Myocyte (in vitro differentiated cells): ENCODE measurements at regions not wholly inside any gene's neighbourhood (a gene's known extent, or its start where the extent isn't known, plus 50 kb on each side); places are given as distances from the start of the nearest gene placed in this dataset.

Source experiments
- DNase-seq: peaks from one replicate; pipeline ENCODE4 v3.0.0-alpha.2; 2012; ENCODE audit warnings: low read depth

DNA sequence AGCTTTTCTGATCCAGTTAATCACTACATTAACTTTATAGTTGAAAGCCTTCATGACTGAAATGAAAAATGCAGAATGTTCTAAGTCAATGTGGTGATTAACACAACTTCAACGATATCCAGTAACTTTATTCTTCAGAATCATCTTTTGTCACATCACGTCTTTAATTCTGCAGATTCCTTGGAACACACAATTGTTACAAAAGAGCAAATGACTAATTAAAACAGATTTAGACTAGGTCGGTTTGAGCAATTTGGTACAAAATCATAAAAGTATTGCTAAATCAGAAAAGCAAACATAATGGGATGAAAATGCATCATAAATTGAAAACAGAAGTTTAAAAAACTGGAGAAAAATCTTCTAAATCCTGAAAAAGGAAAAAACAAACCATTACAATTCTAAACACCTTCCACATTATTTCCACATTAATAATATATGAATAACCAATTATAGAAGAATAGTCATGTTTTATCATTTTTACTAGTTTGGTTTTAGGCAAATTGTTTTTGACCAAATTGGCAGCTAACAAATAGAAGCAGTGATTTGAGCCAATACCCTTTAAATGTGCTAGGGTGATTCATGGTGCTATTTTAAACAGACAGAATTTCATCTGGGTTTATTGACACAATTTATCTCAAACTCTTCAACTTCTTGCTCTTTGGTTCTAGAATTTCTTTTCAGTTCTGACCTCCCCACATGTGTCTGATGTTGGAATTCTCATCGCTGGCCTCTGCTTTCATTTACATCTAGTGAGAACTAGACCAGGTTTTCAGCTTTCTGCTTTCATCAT lies 468.1 kb upstream of the PTBP2 start:
- DNase-seq, result no peak

DNA sequence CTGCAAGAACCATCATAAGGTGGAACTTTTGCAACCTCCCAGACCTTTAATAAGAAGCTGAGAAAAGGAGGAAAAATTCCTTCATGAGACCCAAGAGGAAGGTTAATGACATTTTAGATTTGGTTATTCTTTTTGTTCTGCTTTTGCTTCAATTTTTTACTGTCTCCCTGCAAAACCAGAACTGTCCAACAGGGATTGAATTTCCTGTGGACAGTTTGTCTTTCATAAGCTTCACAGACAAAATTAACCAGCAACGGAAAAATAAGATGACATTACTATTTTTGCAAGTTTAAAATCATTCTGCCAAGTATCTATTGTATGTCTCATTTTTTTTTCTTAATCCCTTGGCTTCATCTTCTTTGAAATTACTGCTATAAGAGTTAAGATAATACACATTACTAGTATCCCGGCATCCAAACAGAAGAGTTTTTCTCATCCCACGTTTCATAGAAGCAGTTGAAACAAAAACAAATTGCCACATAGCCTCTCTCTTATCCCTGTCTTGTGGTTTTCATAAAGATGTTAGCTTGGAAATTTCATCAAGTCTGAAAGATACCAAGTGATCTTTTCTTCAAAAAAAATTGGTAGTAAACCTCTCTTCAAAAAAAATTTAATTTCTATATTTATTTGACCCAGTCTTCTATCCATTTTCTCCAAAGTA lies 465.3 kb upstream of the PTBP2 start:
- DNase-seq, result no peak

DNA sequence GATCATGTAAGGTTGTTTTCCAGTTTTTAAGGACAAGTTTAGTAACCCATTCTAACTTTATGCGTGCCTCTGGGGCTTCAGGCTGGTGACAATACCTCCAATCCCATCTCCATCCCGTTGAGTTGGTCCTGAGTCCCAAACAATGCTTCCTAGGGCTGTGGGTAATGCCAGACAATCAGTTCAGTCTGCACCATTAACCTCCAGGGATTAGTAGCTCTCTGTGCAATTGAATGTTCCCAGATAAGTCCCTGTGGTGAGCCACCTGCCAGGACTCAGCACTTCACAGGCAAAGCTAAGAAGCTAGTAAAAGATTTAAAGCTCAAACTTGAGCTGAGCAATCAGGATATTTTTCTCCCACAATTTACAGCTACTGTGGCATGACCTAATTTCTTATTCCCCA lies 462.2 kb upstream of the PTBP2 start:
- DNase-seq, result no peak

DNA sequence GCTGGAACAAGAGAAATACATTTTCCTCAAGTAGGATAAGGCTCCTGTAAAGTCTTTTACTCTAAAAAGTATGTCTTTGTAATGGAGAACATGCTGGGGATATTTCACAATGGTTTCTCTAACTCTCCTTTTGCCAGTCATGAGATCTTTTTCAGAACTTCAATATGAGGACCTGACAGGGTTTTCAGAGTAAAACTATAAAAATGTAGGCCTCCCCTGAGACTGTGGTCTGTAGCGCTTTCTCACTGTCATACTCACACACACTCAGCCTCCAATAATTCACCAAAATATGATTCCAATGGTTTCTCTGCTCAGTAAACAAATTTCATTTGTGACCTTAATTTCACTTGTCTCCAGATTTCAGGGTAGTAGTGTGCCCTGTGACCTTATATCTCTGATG lies 440.1 kb upstream of the PTBP2 start:
- peak; percentile 33 for DNase-seq

DNA sequence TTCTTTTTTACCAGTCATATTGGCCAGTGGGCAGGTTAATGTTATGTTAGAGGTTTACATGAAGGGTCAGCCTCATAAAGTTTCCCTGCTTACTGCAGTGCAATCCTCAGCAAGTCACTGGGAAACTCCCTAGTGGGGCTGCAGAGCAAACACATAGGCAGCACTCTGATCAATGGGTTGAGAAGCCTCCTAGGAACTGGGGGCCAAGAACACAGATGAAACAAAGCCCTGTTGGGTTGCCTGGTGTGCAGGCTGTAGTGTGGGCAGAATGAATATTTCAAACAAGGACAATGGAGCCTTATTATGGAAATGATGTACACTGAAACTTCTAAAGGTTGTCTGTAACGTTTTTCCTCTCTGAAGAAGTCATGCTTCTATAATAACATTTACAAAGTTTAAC lies 431.6 kb upstream of the PTBP2 start:
- no peak for DNase-seq

DNA sequence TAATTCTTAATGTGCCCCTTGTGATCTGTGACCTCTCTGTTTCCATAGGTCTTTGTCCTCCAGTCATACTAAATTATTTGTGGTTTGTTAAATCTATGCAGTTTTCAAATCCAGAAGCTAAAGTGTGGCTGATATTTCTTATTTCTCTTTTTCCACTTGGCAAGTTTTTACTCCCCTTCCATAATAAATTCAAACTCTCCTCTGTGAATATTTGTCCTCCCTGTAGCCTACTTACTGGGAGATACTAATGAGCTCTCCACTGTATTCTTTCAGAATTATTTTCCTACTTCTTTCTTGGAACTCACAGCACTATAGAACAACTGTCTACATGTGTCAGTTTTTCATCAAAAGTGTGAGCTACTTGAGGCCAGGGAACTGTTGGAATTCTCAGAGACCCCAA lies 430.8 kb upstream of the PTBP2 start:
- DNase-seq, result no peak

DNA sequence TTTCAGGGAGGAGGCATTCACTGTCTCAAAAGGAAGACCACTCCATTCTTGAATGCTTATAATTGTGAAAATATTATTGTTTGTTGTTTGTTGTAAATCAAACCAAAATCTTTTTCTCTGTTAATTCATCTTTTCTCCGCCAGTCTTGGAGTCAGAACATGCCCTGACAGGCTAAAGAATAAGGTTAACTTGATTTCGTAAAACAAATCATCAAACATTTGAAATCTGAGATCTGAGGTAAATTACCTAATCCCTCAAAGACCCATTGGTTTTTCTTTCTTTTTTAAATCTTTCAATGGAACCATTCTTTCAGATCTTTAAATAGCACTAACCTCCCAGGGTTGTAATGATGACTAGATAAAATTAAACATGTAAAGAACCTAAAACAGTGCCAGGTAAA lies 430.1 kb upstream of the PTBP2 start:
- no peak for DNase-seq

DNA sequence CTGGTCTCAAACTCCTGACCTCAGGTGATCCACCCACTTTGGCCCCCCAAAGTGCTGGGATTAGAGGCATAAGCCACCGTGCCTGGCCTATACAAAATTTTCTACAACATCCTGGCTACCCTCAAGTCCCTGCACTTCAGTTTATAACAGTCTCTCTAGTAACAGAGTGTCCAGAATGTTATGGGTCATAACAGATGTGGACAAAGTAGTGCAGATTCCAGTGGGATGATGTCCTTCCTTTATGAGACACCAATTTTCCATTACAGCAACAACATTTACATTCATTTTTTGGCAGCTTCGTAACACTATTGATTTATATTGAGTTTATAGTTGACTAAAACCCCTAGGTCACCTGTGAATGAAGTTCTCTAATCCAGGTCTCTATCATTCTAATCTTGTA lies 429.4 kb upstream of the PTBP2 start:
- no peak for DNase-seq

DNA sequence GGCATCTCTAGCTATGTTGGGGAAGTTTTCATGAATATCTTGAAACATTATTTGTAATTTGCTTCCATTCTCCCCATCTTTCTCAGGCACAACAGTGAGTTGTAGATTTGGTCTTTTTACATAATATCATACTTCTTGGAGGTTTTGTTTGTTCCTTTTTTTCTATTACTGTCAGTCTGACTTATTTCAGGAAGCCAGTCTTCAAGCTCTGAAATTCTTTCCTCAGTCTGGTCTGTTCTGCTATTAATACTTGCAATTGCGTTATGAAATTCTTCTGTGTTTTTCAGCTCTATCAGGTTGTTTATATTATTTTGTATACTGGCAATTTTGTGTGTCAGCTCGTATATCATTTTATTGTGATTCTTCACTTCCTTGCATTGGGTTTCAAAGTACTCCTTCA lies 424.6 kb upstream of the PTBP2 start:
- DNase-seq, result no peak

DNA sequence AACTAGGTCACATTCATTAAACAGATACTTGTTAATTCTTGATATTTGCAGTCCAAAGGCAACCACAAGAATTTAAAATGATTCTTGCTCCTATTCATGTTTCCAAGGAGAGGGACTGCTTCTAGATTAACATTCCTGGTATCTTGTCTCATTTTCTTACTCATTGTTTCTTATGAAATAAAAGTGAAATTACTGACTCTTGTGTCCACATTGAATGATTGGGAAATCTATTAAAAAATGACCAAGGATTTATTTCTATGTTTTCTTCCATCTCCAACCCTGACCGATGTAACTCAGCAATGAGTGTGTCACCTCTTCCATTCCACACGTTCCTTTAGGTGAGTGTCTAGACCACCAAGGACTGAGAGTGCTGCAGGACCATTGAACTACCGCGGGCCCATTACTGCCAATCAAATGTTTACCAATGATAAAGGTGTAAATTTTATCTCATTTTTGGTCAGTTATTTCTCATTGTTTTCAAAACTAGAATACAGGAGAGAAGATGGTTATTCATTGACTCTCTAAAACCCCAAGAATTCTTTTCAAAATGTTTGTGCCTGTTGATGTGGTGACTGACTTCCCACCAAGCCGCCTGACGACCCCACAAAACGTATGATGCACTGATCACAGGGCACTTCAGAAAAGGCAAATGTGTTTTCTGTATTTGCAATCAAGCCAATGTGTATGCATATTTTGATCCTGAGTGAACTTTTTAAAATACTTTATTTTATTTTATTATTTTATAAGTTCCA lies 414.6 kb upstream of the PTBP2 start:
- DNase-seq, result peak; percentile 33

DNA sequence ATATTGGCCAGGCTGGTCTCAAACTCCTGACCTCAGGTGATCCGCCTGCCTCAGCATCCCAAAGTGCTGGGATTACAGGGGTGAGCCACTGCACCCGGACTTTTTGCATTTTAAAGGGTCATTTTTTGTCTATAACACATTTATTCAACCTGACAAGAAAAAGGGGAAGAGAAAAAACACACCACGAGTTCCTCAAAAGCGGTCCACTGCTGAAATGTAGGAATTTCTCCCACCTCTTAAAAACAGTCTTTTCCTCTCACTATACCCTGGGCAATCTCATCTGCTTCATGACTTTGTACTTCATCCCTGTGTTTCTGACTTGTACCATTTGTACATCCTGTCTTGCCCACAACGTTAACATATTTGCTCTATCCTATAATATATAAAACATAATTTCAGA lies 413.3 kb upstream of the PTBP2 start:
- no peak for DNase-seq

DNA sequence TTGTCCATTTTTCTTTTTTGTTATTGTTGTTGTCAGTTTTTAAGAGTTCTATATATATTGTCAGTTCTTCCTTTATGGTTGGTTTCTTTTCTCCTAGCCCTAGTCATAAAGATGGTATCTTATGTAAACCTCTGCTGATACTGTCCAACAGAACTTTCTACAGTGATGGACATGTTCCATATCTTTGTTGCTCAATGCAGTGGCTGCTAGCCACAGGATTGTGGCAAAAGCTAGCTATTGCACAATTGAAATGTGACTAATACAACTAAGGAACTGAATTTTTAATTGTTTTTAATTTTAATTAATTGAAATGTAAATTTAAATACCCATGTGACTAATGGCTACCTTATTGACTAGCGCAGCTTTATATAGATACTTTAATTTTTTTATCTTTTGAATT lies 411.8 kb upstream of the PTBP2 start:
- DNase-seq, result peak; percentile 24

DNA sequence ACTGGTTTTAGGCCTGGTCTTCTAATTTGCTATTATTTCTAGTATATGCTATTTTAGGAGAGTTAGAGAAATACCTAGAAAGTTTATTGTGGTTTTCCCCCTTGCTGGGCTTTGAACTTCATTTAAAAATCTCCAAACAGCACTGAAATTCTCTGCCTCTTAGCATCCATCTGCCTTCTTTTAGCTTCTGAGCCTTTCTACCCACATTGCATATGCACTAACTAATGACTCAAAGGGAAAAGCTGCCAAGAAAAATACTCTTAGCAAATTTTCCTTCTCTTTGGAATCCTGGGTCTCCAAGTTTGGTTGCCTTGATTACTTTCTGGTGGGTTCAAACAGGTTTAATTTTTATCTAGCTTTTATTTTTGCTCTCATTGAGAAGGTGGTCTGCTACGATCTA lies 408.4 kb upstream of the PTBP2 start:
- DNase-seq, result peak; percentile 40

DNA sequence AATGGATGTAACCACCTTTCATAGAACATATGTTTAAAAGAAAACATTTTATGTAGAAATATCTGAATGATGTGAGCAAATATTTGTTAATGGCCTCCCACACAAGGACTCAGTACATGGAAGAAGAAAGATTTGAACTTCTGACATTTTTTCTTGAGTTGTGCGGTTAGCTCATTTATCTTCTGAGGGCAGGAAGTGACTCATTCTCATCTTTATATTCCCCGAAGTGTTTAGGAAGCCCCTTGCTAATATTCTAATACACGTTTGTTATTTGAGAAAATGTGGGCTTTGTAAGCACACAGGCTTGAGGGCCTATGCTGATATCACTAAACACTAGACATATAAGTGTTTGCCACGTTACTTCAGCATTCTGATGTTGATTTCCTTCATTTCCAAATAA lies 392.5 kb upstream of the PTBP2 start:
- DNase-seq, result no peak

DNA sequence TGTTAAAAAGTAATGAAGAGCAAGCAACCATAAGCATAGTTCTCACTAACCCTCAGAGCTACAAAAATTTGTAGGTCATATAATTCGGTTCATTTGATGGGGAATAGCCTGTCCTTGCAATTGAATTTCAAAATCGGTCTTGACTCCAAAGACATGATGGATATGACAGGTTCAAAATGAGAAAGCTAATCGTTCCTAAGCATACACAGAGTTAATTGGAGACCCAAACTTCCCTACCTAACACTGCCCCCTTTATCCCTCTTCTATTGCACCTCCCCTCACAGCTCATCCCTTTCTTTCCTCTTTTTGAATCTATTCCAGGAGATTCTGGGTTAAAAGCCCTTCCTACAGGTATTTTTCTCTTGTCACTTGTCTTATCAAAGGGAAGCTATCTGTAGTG lies 390.0 kb upstream of the PTBP2 start:
- no peak for DNase-seq

DNA sequence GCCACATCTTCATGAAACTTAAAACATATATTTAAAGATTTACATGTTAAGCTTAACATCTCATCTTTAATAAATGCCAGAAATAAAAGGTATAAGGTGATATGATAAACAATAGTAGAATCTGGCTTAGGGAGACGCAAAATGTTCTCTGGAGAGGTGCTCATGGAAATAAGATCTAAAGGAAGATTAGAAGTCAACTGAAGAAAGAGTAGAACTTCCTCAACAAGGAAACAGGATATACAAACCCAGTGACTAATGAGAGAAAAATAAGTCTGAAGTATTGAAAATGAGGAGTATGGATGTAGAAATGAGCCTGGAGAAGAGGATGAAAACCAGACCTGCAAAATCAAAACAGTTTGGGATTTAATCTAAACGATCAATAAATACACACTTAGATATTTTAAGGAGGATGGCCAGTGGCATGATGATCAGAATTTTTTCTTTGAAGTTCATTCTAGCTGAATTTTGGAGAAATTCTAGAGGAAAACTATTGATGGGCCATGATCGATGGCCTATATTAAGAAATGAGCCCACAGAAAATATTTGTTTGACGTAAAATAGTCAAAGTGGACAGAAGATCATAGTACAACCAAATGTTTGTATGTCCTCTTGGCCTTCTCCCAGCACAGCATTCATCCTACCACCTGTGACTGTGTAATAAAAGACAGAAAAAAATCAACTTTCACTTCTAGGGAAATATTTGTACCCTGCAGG lies 387.9 kb upstream of the PTBP2 start:
- DNase-seq, result no peak

DNA sequence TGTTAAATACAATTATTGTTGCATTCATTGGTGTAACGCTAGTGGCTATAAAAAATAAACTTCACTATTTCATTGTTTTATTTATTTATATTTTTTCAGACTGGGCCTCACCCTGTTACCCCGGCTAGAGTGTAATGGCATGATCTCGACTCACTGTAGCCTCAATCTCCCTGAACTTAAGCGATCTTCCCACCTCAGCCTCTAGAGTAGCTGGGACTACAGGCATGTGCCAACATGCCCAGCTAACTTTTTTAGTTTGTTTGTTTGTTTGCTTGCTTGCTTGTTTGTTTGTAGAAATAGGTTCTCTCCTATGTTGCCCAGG lies 387.4 kb upstream of the PTBP2 start:
- no peak for DNase-seq

DNA sequence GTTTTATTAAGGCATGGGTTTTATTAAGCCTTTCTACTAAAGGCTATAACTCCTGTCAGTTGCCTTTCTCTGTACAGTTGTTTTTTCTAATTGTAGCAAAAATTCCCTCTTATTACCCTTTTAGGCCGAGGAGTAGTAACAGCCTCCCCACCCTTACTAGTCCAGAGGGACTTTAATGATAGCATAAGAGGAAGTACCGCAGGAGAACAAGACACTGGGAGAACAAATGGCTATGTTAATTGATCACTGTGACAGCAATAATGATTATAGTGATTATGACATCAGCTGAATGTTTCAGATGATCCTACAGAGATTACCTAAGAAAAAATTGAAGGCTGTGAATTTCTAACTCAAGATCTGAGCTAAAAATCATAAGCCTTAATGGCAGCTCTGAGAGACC lies 383.0 kb upstream of the PTBP2 start:
- no peak for DNase-seq

DNA sequence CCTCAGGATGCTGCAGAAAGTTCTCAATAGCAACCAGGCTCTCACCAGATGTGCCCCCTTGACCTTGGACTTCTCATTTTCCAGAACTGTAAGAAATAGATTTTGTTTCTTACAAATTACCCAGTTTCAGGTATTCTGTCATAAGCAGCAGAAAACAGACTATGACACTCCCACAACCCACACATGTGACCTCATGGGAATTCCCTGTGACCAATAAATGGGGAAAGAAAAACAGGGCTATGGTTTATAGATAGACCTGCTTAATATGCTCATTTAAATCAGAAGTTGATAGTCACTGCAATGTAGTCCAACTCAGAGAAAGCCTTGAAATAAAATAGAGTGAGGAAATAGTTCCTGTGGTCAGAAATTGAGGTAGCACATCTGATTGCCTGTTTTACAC lies 380.9 kb upstream of the PTBP2 start:
- no peak for DNase-seq

DNA sequence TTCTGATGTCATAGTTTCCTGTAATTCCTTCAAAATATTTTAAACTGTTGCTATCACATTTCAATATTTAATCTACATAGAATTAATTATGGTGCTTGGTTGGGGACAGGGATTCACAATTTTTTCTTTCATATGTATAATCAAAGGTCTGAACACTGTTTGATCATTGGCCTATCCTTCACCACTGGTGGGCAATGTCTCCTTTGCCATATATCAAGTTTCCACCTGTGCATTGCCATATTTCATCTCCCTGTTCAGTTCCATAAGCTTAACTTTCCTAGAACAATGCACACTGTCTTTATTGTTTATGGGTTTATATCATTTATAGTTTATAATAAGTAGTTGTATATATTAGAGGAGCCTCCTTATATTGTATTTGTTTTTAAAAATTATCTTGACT lies 374.9 kb upstream of the PTBP2 start:
- DNase-seq, result no peak

DNA sequence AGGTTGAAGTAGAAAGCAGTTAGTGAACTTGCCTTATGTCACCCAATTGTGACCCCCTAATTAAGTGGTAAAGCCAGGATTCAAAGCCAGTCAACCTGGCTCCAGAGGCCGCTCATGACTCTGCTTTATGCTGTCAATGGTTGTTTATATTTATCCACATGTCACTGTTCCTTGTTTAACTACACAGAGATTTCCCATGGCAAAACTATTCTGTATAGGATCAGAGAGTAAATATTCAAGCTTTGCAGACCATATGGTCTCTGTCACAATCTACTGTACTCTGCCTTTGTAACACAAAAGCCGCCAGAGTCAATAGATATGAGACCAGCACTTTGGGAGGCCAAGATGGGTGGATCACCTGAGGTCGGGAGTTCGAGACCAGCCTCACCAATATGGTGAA lies 371.7 kb upstream of the PTBP2 start:
- no peak for DNase-seq

DNA sequence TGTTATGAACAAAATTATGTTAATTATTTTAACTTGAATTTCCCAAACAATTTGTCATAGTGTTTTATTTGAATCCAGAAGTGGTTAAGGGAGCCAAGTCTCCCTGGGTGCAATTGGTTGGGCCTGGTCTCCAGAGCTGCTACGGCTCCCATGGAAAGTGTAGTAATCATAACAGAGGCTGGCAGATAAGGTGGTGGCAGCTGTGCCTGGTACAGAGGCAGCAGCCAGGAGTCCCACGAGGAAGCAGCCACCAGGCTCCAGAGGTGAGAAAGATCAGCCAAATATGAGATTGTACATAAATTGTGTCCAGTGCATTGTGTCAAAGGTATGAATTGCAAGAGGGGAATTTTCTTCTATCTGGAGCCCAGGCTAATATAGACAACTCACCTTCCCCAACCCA lies 368.9 kb upstream of the PTBP2 start:
- DNase-seq, result no peak
